HUES64 (cell line): ENCODE measurements at regions not wholly inside any gene's neighbourhood (a gene's known extent, or its start where the extent isn't known, plus 50 kb on each side); places are given as distances from the start of the nearest gene placed in this dataset.
A peak's percentile ranks its signal among the peaks of the same experiment; 100 is the strongest.
"Not testable (repeated sequence)": the region's sequence is repeated elsewhere in the genome, so short reads cannot be mapped to it uniquely, and the experiment has no call there.

ENCODE experiments used
- H3K27ac ChIP-seq: 2 replicates; pipeline ENCODE4 v1.7.0; 2013; ENCODE audit warnings: low read depth, low read length, inconsistent platforms
- H3K27me3 ChIP-seq: 2 replicates; pipeline ENCODE4 v1.6.1; 2013; ENCODE audit warnings: mild to moderate bottlenecking, low read length; ENCODE audit not compliant: insufficient read depth
- H3K36me3 ChIP-seq: 2 replicates; pipeline ENCODE4 v1.6.1; 2013; ENCODE audit warnings: mild to moderate bottlenecking, low read length; ENCODE audit not compliant: insufficient read depth
- H3K4me1 ChIP-seq: 2 replicates; pipeline ENCODE4 v1.6.1; 2013; ENCODE audit warnings: mild to moderate bottlenecking, low read length, moderate library complexity; ENCODE audit not compliant: insufficient read depth
- H3K4me3 ChIP-seq: 2 replicates; pipeline ENCODE4 v1.5.1; 2013; ENCODE audit warnings: mild to moderate bottlenecking, low read length, moderate library complexity
- H3K9ac ChIP-seq: 2 replicates; pipeline ENCODE4 v1.6.1; 2013; ENCODE audit warnings: mild to moderate bottlenecking, low read depth, low read length
- H3K9me3 ChIP-seq: 2 replicates; pipeline ENCODE4 v1.6.1; 2013; ENCODE audit warnings: low read depth, low read length; ENCODE audit not compliant: insufficient read depth
- WGBS: fragments of 150-250, 120-280 bp; methylation state at CpG from one replicate; pipeline ENCODE4 v1.1.7; 2013; ENCODE audit warnings: missing lambda C conversion rate; 5-methylcytosine and 5-hydroxymethylcytosine counted together

DNA sequence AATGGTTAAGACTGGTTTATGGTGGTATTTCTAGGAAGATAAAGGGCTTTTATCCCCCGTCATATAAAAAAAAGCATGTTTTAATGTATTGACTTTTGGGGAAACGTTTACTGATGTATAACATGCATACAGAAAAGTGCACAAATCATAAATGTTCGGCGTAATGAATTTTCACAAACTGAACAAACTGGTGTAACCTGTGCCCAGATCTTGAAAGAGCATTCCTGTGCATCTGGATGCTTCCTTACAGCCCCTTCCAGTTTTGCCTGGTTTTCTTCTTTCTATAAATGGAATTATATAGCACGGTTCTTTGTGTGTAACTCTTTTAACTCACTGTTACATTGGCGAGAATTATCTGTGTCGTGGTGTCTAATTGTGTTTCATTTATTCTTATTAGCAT, 693.8 kb upstream of the TBX3 start:
- no peak overlapping the region for H3K27ac ChIP-seq
- no peaks in the 10 kb centered on the region for H3K27me3 ChIP-seq
- H3K9ac ChIP-seq, result no peak overlapping the region
- no peak overlapping the region for H3K4me3 ChIP-seq
- no peaks in the 10 kb centered on the region for H3K9me3 ChIP-seq
- WGBS, result 96% methylated on average over 4 of the region's 7 CpGs
- peaks cover 16% of the 10 kb centered on the region for H3K4me1 ChIP-seq
- H3K36me3 ChIP-seq, result no peaks in the 10 kb centered on the region

DNA sequence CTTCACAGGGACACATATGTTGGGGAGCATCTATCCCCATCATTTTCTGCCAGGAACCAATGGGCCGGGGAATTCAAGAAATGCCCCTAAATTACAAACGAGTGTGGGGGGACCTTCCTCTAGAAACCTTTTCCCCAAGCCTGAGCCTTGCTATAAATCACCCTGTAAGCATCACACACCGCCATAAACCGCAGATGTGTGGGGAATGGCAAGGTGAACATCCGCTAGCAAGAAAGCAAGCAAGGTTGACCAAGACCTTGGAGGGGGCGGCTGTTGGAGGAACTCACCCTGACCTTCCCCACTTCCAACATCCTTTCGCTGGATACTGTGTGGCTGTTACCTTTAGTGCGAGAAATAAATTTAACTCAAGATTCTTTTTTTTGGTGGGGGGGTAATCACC, 693.3 kb upstream of the TBX3 start:
- H3K4me1 ChIP-seq, result peaks cover 16% of the 10 kb centered on the region
- no peaks in the 10 kb centered on the region for H3K9me3 ChIP-seq
- no peaks in the 10 kb centered on the region for H3K36me3 ChIP-seq
- 95% methylated on average over 6 of the region's 8 CpGs for WGBS
- no peak overlapping the region for H3K9ac ChIP-seq
- no peak overlapping the region for H3K27ac ChIP-seq
- no peaks in the 10 kb centered on the region for H3K27me3 ChIP-seq
- H3K4me3 ChIP-seq, result no peak overlapping the region

GRCh38 chr12:115375186-115375991, 691.4 kb upstream of the TBX3 start:
- Histone ChIP-seq H3K27ac (no peak overlapping the region), H3K4me3 (no peak overlapping the region), H3K36me3 (no peaks in the 10 kb centered on the region), H3K4me1 (peaks cover 12% of the 10 kb centered on the region), H3K27me3 (no peaks in the 10 kb centered on the region), H3K9ac (peak overlapping the region; percentile 17; the same call in 1 of the 2 replicates), H3K9me3 (no peaks in the 10 kb centered on the region)
- 76% methylated on average over 11 of the region's 12 CpGs for WGBS

- H3K27ac ChIP-seq, result no peak overlapping the region
- H3K4me1 ChIP-seq, result peaks cover 12% of the 10 kb centered on the region; the same call in 1 of the 2 replicates
- H3K4me3 ChIP-seq, result no peak overlapping the region
- no peaks in the 10 kb centered on the region for H3K27me3 ChIP-seq
- H3K9me3 ChIP-seq, result no peaks in the 10 kb centered on the region
- H3K36me3 ChIP-seq, result no peaks in the 10 kb centered on the region
- 82% methylated on average over 4 of the region's 4 CpGs for WGBS
- H3K9ac ChIP-seq, result peak overlapping the region; percentile 17; the same call in 1 of the 2 replicates
These were observed 690.7 kb upstream of the TBX3 start for GRCh38 chr12:115374480-115375185.

DNA sequence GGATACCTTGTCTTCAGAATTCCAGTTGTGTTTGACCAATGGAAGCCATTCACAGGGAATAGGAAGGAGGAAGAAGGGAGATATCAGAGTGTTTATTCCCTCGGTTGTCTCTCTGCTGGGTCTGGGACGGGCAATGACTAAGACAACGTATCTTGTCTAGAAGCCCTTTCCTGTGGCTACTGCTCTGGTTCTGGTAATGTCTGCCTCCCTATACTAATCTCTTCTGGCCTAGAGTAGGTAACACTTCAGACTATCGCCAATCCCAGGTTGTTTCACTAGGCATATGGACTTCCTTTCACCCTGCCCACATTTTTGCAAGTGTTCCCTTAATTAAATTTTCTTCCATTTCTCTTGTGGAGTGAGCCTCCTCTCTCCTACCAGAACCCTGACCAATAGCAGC, 687.7 kb upstream of the TBX3 start:
- Histone ChIP-seq H3K36me3 (no peaks in the 10 kb centered on the region), H3K9ac (no peak overlapping the region), H3K27me3 (no peaks in the 10 kb centered on the region), H3K4me3 (no peak overlapping the region), H3K4me1 (peaks cover 12% of the 10 kb centered on the region; the same call in 1 of the 2 replicates), H3K9me3 (no peaks in the 10 kb centered on the region), H3K27ac (no peak overlapping the region)
- WGBS, result 89% methylated on average over 4 of the region's 4 CpGs

DNA sequence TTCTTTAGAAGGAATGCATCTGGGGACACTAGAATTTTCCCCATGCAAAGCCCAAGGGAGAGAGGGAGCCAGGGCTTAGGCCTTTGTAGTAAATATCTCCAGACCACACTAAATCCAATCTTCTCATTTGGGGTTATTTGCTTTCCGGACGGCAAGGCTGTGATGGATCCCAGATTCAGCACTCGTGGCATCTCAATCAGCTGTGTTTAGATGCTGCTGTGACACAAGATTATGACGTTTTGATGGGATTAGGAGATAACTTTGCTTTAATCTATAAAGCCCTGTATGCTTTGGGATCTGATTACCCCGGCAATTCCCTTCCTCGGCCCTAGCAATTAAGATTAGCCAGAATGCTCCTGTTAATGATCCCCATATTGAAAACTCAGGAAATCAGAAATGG, 686.7 kb upstream of the TBX3 start:
- Histone ChIP-seq H3K4me1 (peaks cover 11% of the 10 kb centered on the region; the same call in 1 of the 2 replicates), H3K4me3 (no peak overlapping the region), H3K36me3 (no peaks in the 10 kb centered on the region), H3K9ac (no peak overlapping the region), H3K27me3 (no peaks in the 10 kb centered on the region), H3K9me3 (no peaks in the 10 kb centered on the region), H3K27ac (no peak overlapping the region)
- WGBS, result 88% methylated on average over 6 of the region's 6 CpGs

GRCh38 chr12:115370207-115370606, 686.2 kb upstream of the TBX3 start:
- no peaks in the 10 kb centered on the region for H3K27me3 ChIP-seq
- H3K9ac ChIP-seq, result no peak overlapping the region
- peaks cover 6% of the 10 kb centered on the region; the same call in 1 of the 2 replicates for H3K4me1 ChIP-seq
- H3K4me3 ChIP-seq, result no peak overlapping the region
- whole genome bisulfite sequencing, result 90% methylated on average over 3 of the region's 3 CpGs
- H3K36me3 ChIP-seq, result no peaks in the 10 kb centered on the region
- no peaks in the 10 kb centered on the region for H3K9me3 ChIP-seq
- no peak overlapping the region for H3K27ac ChIP-seq

DNA sequence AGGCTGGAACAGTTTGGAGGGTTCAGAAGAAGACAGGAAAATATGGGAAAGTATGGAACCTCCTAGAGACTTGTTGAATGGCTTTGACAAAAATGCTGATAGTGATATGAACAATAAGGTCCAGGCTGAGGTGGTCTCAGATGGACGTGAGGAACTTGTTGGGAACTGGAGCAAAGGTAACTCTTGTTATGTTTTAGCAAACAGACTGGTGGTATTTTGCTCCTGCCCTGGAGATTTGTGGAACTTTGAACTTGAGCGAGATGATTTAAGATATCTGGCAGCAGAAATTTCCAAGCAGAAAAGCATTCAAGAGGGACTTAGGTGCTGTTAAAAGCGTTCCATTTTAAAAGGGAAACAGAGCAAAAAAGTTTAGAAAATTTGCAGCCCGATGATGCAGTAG, 682.3 kb upstream of the TBX3 start:
- WGBS, result 97% methylated on average over 4 of the region's 4 CpGs

DNA sequence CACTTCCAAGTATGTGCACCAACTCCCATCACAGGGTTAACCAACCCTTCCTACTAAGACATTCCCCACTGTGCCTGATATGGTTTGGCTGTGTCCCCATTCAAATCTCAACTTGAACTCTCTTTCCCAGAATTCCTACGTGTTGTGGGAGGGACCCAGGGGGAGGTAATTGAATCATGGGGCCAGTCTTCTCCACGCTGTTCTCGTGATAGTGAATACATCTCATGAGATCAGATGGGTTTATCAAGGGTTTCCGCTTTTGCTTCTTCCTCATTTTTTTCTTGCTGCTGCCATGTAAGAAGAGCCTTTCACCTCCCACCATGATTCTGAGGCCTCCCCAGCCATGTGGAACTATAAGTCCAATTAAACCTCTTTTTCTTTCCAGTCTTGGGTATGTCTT, 681.8 kb upstream of the TBX3 start:
- not testable (repeated sequence) for H3K27me3 ChIP-seq, H3K27ac ChIP-seq, H3K4me3 ChIP-seq, H3K36me3 ChIP-seq, H3K9ac ChIP-seq, H3K9me3 ChIP-seq, H3K4me1 ChIP-seq
- WGBS, result 84% methylated on average over 4 of the region's 4 CpGs

More for the DNA sequence above, 682.3 kb upstream of the TBX3 start:
- H3K27ac ChIP-seq, H3K9me3 ChIP-seq, H3K4me1 ChIP-seq, H3K4me3 ChIP-seq, H3K36me3 ChIP-seq, H3K9ac ChIP-seq, H3K27me3 ChIP-seq: not testable (repeated sequence)

- Histone ChIP-seq H3K27ac (no peak overlapping the region), H3K9me3 (no peaks in the 10 kb centered on the region)
- 95% methylated on average over 3 of the region's 3 CpGs for WGBS
These were observed 680.9 kb upstream of the TBX3 start for GRCh38 chr12:115364921-115365320.

DNA sequence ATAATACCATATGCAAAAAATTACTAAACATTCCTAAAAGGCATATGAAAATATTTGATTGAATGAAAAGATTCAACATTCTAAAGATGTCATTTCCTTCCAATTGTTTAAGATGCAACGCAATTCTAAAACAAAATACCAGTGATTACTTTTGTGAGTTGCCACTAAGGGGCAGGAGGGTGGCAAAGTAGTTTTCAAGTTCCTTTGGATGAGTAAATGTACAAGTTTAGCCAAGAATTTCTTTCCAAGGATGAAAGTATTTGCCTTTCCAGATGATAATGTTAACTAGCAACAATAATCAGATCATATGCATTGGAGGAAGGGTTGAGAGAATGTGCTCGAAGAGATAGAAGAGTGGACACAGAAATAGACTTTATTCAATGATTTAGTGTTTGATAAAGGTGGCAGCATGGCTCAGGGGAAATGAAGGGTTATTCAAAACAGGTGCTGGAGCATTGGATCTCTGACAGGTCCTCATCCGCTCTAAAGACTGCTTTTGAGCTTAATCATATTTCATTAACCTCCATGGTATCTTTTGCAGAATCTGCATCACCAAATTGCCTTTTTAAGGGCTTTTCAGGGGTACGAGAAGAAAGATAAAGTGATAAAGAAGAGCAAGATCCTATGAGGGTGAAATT, 678.5 kb upstream of the TBX3 start:
- no peaks in the 10 kb centered on the region for H3K4me1 ChIP-seq
- no peak overlapping the region for H3K4me3 ChIP-seq
- no peaks in the 10 kb centered on the region for H3K9me3 ChIP-seq
- 97% methylated on average over 4 of the region's 4 CpGs for WGBS
- H3K27ac ChIP-seq, result no peak overlapping the region
- H3K36me3 ChIP-seq, result no peaks in the 10 kb centered on the region
- H3K9ac ChIP-seq, result no peak overlapping the region
- no peaks in the 10 kb centered on the region for H3K27me3 ChIP-seq

More at GRCh38 chr12:115364921-115365320, 680.9 kb upstream of the TBX3 start:
- H3K4me3 ChIP-seq, result no peak overlapping the region
- H3K4me1 ChIP-seq, result no peaks in the 10 kb centered on the region
- H3K36me3 ChIP-seq, result no peaks in the 10 kb centered on the region
- H3K27me3 ChIP-seq, result no peaks in the 10 kb centered on the region
- no peak overlapping the region for H3K9ac ChIP-seq
